Lower lobe of right lung (tissue), 2 donors: ENCODE measurements at regions not wholly inside any gene's neighbourhood (a gene's known extent, or its start where the extent isn't known, plus 50 kb on each side); places are given as distances from the start of the nearest gene placed in this dataset.

Experiments used
- ATAC-seq, 2 donors: fragments of 200-7000 bp; cut with Tn5 transposase; one replicate each; pipeline ENCODE4 v1.9.1; 2020 to 2022; ENCODE audit warnings: mild to moderate bottlenecking in 2 of 2, moderate library complexity in 2 of 2
- DNase-seq: peaks from one replicate; pipeline ENCODE4 v3.0.0-alpha.2; 2020
- H3K27ac ChIP-seq: fragments of 200-600 bp; one replicate; pipeline ENCODE4 v1.8.0; 2022
- H3K27me3 ChIP-seq: fragments of 200-600 bp; one replicate; pipeline ENCODE4 v1.8.0; 2022; ENCODE audit warnings: low read depth
- H3K36me3 ChIP-seq: fragments of 200-600 bp; one replicate; pipeline ENCODE4 v1.8.0; 2022; ENCODE audit warnings: mild to moderate bottlenecking
- H3K4me1 ChIP-seq: fragments of 200-600 bp; one replicate; pipeline ENCODE4 v1.8.0; 2022
- H3K4me3 ChIP-seq: fragments of 200-600 bp; one replicate; pipeline ENCODE4 v1.8.0; 2022; ENCODE audit warnings: mild to moderate bottlenecking
- H3K9me3 ChIP-seq: fragments of 200-600 bp; one replicate; pipeline ENCODE4 v1.8.0; 2022
- intact Hi-C: fragments of 100-400 bp; cut with DNase I; formaldehyde crosslinking; loops from one replicate; pipeline ENCODE4 v1.11.0; 2022
- TF ChIP-seq, protein P1 (sequence below): fragments of 200-600 bp; IDR thresholded peaks from one replicate; pipeline ENCODE4 v1.8.0; 2022; ENCODE audit warnings: antibody characterized with exemption, mild to moderate bottlenecking
- donor health status: DM: no; HTN: yes; CAD: no; lungs with severe emphysema.

DNA sequence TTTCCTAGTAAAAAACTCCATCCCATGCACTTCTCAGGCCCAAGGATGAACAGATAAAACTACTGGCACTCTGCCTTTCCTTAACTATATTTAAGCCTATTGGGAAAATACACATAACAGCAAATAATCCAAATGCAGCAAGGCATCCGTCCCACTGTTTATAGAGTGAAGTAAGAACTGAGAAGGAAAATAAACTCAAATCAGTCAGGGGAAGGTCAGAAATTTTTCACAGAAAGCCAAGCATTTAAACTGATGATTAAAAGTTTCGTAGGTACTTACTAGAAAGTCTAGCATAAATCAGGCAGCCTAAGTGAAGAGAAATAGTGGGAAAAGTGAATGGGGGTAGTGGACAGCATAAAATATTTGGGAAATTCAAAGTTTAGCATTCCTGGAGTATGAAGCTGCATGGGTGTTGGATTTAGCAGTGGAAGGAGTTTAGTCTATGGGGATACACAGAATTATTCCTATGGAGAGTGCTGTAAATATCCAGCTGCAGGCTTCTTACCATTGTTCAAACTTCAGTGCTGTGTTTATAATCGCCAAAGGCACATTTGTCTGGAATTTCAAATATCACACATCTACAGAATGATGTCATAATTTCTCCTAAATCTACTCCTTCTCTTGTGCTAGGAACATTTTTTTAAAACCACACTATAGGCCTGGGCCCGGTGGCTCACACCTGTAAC is 1131.0 kb upstream of the GOT2 start:
- Histone ChIP-seq H3K36me3 (no peaks in the 10 kb centered on the region), H3K4me1 (no peaks in the 10 kb centered on the region), H3K4me3 (no peak overlapping the region), H3K27ac (no peak overlapping the region), H3K27me3 (no peaks in the 10 kb centered on the region), H3K9me3 (no peaks in the 10 kb centered on the region)
- DNase-seq (no peak), ATAC-seq (no peak)
- intact Hi-C loops: no loop called here
- TF ChIP-seq, protein P1, sequence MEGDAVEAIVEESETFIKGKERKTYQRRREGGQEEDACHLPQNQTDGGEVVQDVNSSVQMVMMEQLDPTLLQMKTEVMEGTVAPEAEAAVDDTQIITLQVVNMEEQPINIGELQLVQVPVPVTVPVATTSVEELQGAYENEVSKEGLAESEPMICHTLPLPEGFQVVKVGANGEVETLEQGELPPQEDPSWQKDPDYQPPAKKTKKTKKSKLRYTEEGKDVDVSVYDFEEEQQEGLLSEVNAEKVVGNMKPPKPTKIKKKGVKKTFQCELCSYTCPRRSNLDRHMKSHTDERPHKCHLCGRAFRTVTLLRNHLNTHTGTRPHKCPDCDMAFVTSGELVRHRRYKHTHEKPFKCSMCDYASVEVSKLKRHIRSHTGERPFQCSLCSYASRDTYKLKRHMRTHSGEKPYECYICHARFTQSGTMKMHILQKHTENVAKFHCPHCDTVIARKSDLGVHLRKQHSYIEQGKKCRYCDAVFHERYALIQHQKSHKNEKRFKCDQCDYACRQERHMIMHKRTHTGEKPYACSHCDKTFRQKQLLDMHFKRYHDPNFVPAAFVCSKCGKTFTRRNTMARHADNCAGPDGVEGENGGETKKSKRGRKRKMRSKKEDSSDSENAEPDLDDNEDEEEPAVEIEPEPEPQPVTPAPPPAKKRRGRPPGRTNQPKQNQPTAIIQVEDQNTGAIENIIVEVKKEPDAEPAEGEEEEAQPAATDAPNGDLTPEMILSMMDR: no peak

DNA sequence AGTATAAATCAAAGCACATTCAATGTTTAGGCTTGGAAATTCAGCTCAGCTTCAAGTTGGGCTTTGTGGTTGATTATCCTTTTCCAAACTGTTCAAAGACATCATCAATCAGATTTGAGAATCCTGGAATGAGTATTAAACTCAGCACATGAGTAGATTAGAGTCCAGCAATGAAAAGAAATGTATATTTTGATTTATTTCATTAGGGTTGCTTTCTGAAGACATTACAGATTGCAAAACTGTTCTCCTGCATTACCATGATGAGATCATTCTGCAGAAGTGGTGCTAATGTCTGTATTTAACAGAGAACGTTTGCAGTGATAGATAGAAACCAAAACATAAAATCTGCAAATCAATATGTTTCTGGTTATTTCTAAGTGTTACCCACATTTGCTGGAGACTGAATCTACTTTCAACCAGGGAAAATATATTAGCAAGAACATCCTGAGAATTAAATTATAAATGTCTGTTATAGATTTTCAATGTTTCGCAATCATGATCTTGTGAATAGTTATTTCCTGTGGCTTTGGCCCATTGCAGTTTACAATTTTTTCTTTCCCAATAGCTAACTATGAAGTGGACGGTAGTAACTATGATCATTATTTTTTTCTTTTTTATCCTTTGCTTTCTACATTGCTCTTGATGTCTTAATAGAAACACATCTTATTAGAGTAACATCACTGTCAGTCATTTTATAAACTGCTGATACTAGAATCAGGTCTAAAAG is 1125.7 kb upstream of the GOT2 start:
- no peak overlapping the region for H3K27ac ChIP-seq
- no peak for DNase-seq
- intact Hi-C loops: no loop called here

DNA sequence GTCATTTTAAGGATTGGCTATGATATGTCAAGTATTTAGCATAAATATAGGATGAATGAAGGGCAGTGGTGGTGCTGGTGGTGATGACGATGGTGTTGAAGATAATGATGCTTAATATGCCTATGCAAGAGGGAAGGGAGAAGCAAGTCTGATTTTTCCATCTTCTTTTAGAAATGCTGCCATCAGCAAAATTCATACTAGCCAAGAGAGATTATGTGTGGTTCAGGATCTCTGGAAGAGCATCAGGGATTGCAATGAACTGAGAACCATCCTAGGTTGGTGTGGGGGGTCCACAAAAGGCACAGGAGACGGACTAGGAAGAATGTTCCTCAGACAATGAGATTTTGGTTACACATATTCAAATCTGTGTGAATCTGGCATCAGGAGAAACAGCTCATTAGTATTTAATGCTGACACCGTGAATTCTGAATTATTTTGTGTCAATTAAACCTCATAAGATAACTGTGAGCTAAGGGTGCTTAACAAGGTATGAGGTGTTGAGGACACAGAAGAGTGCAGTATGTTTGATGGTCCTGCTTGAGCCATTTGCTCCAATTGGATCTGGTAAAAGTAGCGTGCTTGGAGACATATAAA is 1120.8 kb upstream of the GOT2 start:
- Histone ChIP-seq H3K4me3 (no peak overlapping the region), H3K27ac (no peak overlapping the region), H3K27me3 (no peaks in the 10 kb centered on the region), H3K4me1 (no peaks in the 10 kb centered on the region), H3K36me3 (no peaks in the 10 kb centered on the region), H3K9me3 (no peaks in the 10 kb centered on the region)
- no peak for DNase-seq
- ATAC-seq: no peak
- intact Hi-C loops: no loop called here
- TF ChIP-seq, protein P1: no peak

More for the DNA sequence above, 1125.7 kb upstream of the GOT2 start:
- Histone ChIP-seq H3K4me3 (no peak overlapping the region), H3K9me3 (no peaks in the 10 kb centered on the region), H3K36me3 (no peaks in the 10 kb centered on the region), H3K4me1 (no peaks in the 10 kb centered on the region), H3K27me3 (no peaks in the 10 kb centered on the region)
- no peak for ATAC-seq
- TF ChIP-seq, protein P1: no peak

DNA sequence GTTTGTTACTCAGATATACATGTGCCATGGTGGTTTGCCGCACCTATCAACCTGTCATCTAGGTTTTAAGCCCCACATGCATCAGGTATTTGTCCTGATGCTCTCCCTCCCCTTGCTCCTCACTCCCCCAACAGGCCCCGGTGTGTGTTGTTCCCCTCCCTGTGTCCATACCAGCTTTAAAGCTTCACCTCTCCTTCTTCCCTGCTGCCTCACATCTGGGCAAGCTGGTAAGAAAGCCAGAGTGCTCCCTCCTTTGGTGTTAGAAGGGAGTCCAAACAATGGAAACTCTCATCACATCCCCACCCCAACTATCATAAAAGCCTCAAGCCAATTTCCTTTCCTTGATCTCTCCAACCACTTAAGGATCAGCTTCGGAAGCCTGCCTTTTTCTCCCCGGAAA is 1115.6 kb upstream of the GOT2 start:
- no peaks in the 10 kb centered on the region for H3K36me3 ChIP-seq
- no peak for DNase-seq
- TF ChIP-seq, protein P1: no peak
- no peak overlapping the region for H3K27ac ChIP-seq
- H3K9me3 ChIP-seq: no peaks in the 10 kb centered on the region
- ATAC-seq: no peak
- intact Hi-C loops: no loop called here
- H3K27me3 ChIP-seq: no peaks in the 10 kb centered on the region
- no peaks in the 10 kb centered on the region for H3K4me1 ChIP-seq
- H3K4me3 ChIP-seq: no peak overlapping the region

DNA sequence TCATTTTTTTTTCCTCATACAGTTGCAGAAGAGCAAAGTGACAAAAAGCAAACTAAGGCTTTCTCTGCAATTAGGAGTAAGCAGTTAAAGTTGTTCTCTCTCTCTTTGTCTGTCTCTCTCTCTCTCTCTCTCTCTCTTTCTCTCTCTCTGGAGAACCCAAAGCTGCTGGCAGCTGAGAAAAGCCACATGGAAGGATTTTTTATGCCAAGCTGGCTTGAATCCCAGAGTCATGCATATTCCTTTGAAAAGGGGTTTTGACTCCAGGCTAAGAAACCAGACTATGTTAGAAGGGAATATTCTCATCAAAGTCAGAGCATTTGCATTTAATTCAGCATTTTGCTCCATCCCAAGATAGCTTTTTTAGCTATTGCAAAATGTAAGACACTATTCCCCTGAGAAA is 1114.2 kb upstream of the GOT2 start:
- Histone ChIP-seq H3K9me3 (no peaks in the 10 kb centered on the region), H3K36me3 (no peaks in the 10 kb centered on the region), H3K27ac (no peak overlapping the region), H3K4me1 (no peaks in the 10 kb centered on the region), H3K27me3 (no peaks in the 10 kb centered on the region), H3K4me3 (no peak overlapping the region)
- intact Hi-C loops: no loop called here
- ATAC-seq (no peak), DNase-seq (no peak)
- TF ChIP-seq, protein P1: no peak
